ENCODE measurements at regions not wholly inside any gene's neighbourhood (a gene's known extent, or its start where the extent isn't known, plus 50 kb on each side); places are given as distances from the start of the nearest gene placed in this dataset.

- DNase-seq, result no peak
- Histone ChIP-seq H3K4me3 (no peak overlapping the region), H3K27me3 (no peaks in the 10 kb centered on the region), H3K9me3 (no peaks in the 10 kb centered on the region), H3K36me3 (no peaks in the 10 kb centered on the region)
Measured at GRCh38 chr18:7334973-7335568, 104.2 kb downstream of the LRRC30 start.

GRCh38 chr18:7336623-7337022 is 105.7 kb downstream of the LRRC30 start:
- Histone ChIP-seq H3K4me3 (no peak overlapping the region), H3K36me3 (no peaks in the 10 kb centered on the region), H3K9me3 (no peaks in the 10 kb centered on the region), H3K27me3 (no peaks in the 10 kb centered on the region)
- no peak for DNase-seq

GRCh38 chr18:7338846-7339245 is 108.0 kb downstream of the LRRC30 start:
- Histone ChIP-seq H3K27me3 (no peaks in the 10 kb centered on the region), H3K36me3 (no peaks in the 10 kb centered on the region), H3K9me3 (no peaks in the 10 kb centered on the region), H3K4me3 (no peak overlapping the region)
- no peak for DNase-seq

GRCh38 chr18:7341581-7342337 is 110.9 kb downstream of the LRRC30 start:
- Histone ChIP-seq H3K9me3 (no peaks in the 10 kb centered on the region), H3K27me3 (no peaks in the 10 kb centered on the region), H3K4me3 (no peak overlapping the region), H3K36me3 (no peaks in the 10 kb centered on the region)
- DNase-seq, result no peak

GRCh38 chr18:7349181-7349837 is 118.4 kb downstream of the LRRC30 start:
- Histone ChIP-seq H3K27me3 (no peaks in the 10 kb centered on the region), H3K9me3 (no peaks in the 10 kb centered on the region), H3K36me3 (no peaks in the 10 kb centered on the region), H3K4me3 (no peak overlapping the region)
- DNase-seq, result no peak

- Histone ChIP-seq H3K36me3 (no peaks in the 10 kb centered on the region), H3K27me3 (no peaks in the 10 kb centered on the region), H3K4me3 (no peak overlapping the region), H3K9me3 (no peaks in the 10 kb centered on the region)
- no peak for DNase-seq
Measured at GRCh38 chr18:7358989-7359726, 128.3 kb downstream of the LRRC30 start.

GRCh38 chr18:7360606-7361170 is 129.8 kb downstream of the LRRC30 start:
- Histone ChIP-seq H3K27me3 (no peaks in the 10 kb centered on the region), H3K36me3 (no peaks in the 10 kb centered on the region), H3K4me3 (no peak overlapping the region), H3K9me3 (no peaks in the 10 kb centered on the region)
- no peak for DNase-seq

- no peaks in the 10 kb centered on the region for H3K27me3 ChIP-seq
Measured at GRCh38 chr18:7363338-7363737, 132.4 kb downstream of the LRRC30 start.

GRCh38 chr18:7366597-7366996 is 135.7 kb downstream of the LRRC30 start:
- no peaks in the 10 kb centered on the region for H3K27me3 ChIP-seq
- H3K9me3 ChIP-seq, result no peaks in the 10 kb centered on the region
- no peak overlapping the region for H3K4me3 ChIP-seq
- H3K36me3 ChIP-seq, result no peaks in the 10 kb centered on the region
- no peak for DNase-seq

More at GRCh38 chr18:7363338-7363737, 132.4 kb downstream of the LRRC30 start:
- Histone ChIP-seq H3K4me3 (no peak overlapping the region), H3K36me3 (no peaks in the 10 kb centered on the region), H3K9me3 (no peaks in the 10 kb centered on the region)
- no peak for DNase-seq

- Histone ChIP-seq H3K36me3 (no peaks in the 10 kb centered on the region), H3K27me3 (no peaks in the 10 kb centered on the region), H3K4me3 (no peak overlapping the region), H3K9me3 (no peaks in the 10 kb centered on the region)
- DNase-seq, result no peak
Measured at GRCh38 chr18:7367336-7367735, 136.4 kb downstream of the LRRC30 start.

- Histone ChIP-seq H3K9me3 (no peaks in the 10 kb centered on the region), H3K36me3 (no peaks in the 10 kb centered on the region), H3K27me3 (no peaks in the 10 kb centered on the region), H3K4me3 (no peak overlapping the region)
- no peak for DNase-seq
Measured at GRCh38 chr18:7369006-7369405, 138.1 kb downstream of the LRRC30 start.

GRCh38 chr18:7370375-7370774 is 139.5 kb downstream of the LRRC30 start:
- Histone ChIP-seq H3K36me3 (no peaks in the 10 kb centered on the region), H3K9me3 (no peaks in the 10 kb centered on the region), H3K27me3 (no peaks in the 10 kb centered on the region), H3K4me3 (no peak overlapping the region)
- no peak for DNase-seq

GRCh38 chr18:7370802-7371201 is 139.9 kb downstream of the LRRC30 start:
- no peak for DNase-seq
- Histone ChIP-seq H3K36me3 (no peaks in the 10 kb centered on the region), H3K27me3 (no peaks in the 10 kb centered on the region), H3K4me3 (no peak overlapping the region), H3K9me3 (no peaks in the 10 kb centered on the region)

- Histone ChIP-seq H3K9me3 (no peaks in the 10 kb centered on the region), H3K4me3 (no peak overlapping the region), H3K36me3 (no peaks in the 10 kb centered on the region), H3K27me3 (no peaks in the 10 kb centered on the region)
- DNase-seq, result no peak
Measured at GRCh38 chr18:7373441-7373840, 142.6 kb downstream of the LRRC30 start.

- Histone ChIP-seq H3K36me3 (no peaks in the 10 kb centered on the region), H3K4me3 (no peak overlapping the region), H3K27me3 (no peaks in the 10 kb centered on the region), H3K9me3 (no peaks in the 10 kb centered on the region)
- no peak for DNase-seq
Measured at GRCh38 chr18:7381307-7381706, 150.4 kb downstream of the LRRC30 start.

- no peaks in the 10 kb centered on the region for H3K36me3 ChIP-seq
- no peak for DNase-seq
- no peaks in the 10 kb centered on the region for H3K27me3 ChIP-seq
- H3K4me3 ChIP-seq, result no peak overlapping the region
- H3K9me3 ChIP-seq, result no peaks in the 10 kb centered on the region
Measured at GRCh38 chr18:7382328-7383001, 151.6 kb downstream of the LRRC30 start.
